ENCODE measurements at regions not wholly inside any gene's neighbourhood (a gene's known extent, or its start where the extent isn't known, plus 50 kb on each side); places are given as distances from the start of the nearest gene placed in this dataset.

- no peaks in the 10 kb centered on the region for H3K4me1 ChIP-seq (ENCODE audit: control insufficient read depth in 1 of 2, insufficient read depth in 2 of 2, low read length in 2 of 2)
- H3K4me3 ChIP-seq (replicated peaks in 1 of 2; ENCODE audit: low read depth in 1 of 2, low read length in 2 of 2) = no peak overlapping the region
- H2AFZ ChIP-seq (ENCODE audit: low read depth, low read length, poor library complexity, severe bottlenecking) = no peak overlapping the region
- H3K4me2 ChIP-seq (ENCODE audit: low read length) = no peak overlapping the region
- no peaks in the 10 kb centered on the region for H3K9me3 ChIP-seq (ENCODE audit: control insufficient read depth in 1 of 2, insufficient read depth in 1 of 2, low read depth in 1 of 2, low read length in 2 of 2)
- CTCF ChIA-PET = no interaction called here
- H3K27ac ChIP-seq (ENCODE audit: low read depth, low read length) = no peak overlapping the region
- no peaks in the 10 kb centered on the region for H3K79me2 ChIP-seq (ENCODE audit: insufficient read depth, low read length)
- no peaks in the 10 kb centered on the region for H4K20me1 ChIP-seq (ENCODE audit: insufficient read depth)
- RAD21 ChIA-PET (ENCODE audit: low non-redundant PET in 1 of 2, low total read pairs in 2 of 2, uncharacterized antibody in 2 of 2, unreplicated experiment in 2 of 2) = no interaction called here
- intact Hi-C loops (cut with micrococcal nuclease) = no loop called here
- TF ChIP-seq SIN3A (IDR thresholded peaks at IDR 0.05; ENCODE audit: low read depth) (no peak), FOSL1 (IDR thresholded peaks at IDR 0.05; ENCODE audit: low read depth) (no peak), SP1 (IDR thresholded peaks at IDR 0.05; ENCODE audit: low read depth) (no peak), ZFX (IDR thresholded peaks at IDR 0.05) (no peak), CBX3 (IDR thresholded peaks at IDR 0.05; ENCODE audit: low read depth) (no peak), SRF (IDR thresholded peaks at IDR 0.05; ENCODE audit: low read depth) (no peak), ZNF274 (IDR thresholded peaks at IDR 0.05; ENCODE audit: low read depth, low read length) (no peak), JUND (IDR thresholded peaks at IDR 0.05) (no peak), EZH2 (IDR thresholded peaks at IDR 0.05) (no peak), REST (IDR thresholded peaks at IDR 0.05; ENCODE audit: low read depth) (no peak)
- H3K9ac ChIP-seq (ENCODE audit: low read length) = no peak overlapping the region
- DNase-seq (ENCODE audit: low read depth, low spot score) (no peak), ATAC-seq (no peak)
- H3K27me3 ChIP-seq (ENCODE audit: insufficient read depth, low read length) = no peaks in the 10 kb centered on the region
- POLR2A ChIA-PET = no interaction called here
- no peaks in the 10 kb centered on the region for H3K36me3 ChIP-seq (ENCODE audit: control insufficient read depth in 1 of 2, insufficient read depth in 2 of 2, low read length in 2 of 2)
- no TSS peak for BruUV-seq (replicated peaks)
- H3K9me2 ChIP-seq (ENCODE audit: insufficient read depth) = no peaks in the 10 kb centered on the region
These were observed 345.1 kb downstream of the SPATA31D1 start for GRCh38 chr9:82333671-82334070.
